SK-N-SH treated with all-trans-retinoic acid at 6 μM for 48 hours (cell line): ENCODE measurements at regions not wholly inside any gene's neighbourhood (a gene's known extent, or its start where the extent isn't known, plus 50 kb on each side); places are given as distances from the start of the nearest gene placed in this dataset.

Experiments used
- ARNTL ChIP-seq: fragments of 450-650 bp; formaldehyde crosslinking; IDR thresholded peaks from 2 replicates; pipeline ENCODE4 v1.5.0; 2020; ENCODE audit warnings: low read depth, mild to moderate bottlenecking, moderate library complexity, borderline replicate concordance
- ESRRG ChIP-seq: fragments of 250-450 bp; sonication (Bioruptor Pico); IDR thresholded peaks from 2 replicates; pipeline ENCODE4 v1.6.1; 2021; ENCODE audit warnings: mild to moderate bottlenecking
- TCF4 ChIP-seq: fragments of 250-450 bp; sonication (Bioruptor Pico); IDR thresholded peaks from 2 replicates; pipeline ENCODE4 v1.8.0; 2021; ENCODE audit warnings: mild to moderate bottlenecking, moderate library complexity, borderline replicate concordance
- ZNF565 ChIP-seq: fragments of 450-650 bp; formaldehyde crosslinking; conservative IDR thresholded peaks from 2 replicates; pipeline ENCODE4 v1.5.0; 2020; ENCODE audit warnings: low read depth, mild to moderate bottlenecking, moderate library complexity
- ZNF8 ChIP-seq: fragments of 450-650 bp; formaldehyde crosslinking; IDR thresholded peaks from 2 replicates; pipeline ENCODE4 v1.5.0; 2020; ENCODE audit warnings: mild to moderate bottlenecking, moderate library complexity
- TF ChIP-seq, protein P1 (sequence below): fragments of 250-450 bp; sonication (Bioruptor Pico); IDR thresholded peaks from 2 replicates; pipeline ENCODE4 v1.5.1; 2020; ENCODE audit warnings: low read depth, mild to moderate bottlenecking, moderate library complexity
- TF ChIP-seq, protein P2 (sequence below): fragments of 250-450 bp; sonication (Bioruptor Pico); IDR thresholded peaks from 2 replicates; pipeline ENCODE4 v1.5.1; 2021; ENCODE audit warnings: mild to moderate bottlenecking, moderate library complexity
- TF ChIP-seq, protein P3 (sequence below): fragments of 250-450 bp; sonication (Bioruptor Pico); IDR thresholded peaks from 2 replicates; pipeline ENCODE4 v1.8.0; 2021; ENCODE audit warnings: low read depth, mild to moderate bottlenecking, moderate library complexity, borderline replicate concordance

DNA sequence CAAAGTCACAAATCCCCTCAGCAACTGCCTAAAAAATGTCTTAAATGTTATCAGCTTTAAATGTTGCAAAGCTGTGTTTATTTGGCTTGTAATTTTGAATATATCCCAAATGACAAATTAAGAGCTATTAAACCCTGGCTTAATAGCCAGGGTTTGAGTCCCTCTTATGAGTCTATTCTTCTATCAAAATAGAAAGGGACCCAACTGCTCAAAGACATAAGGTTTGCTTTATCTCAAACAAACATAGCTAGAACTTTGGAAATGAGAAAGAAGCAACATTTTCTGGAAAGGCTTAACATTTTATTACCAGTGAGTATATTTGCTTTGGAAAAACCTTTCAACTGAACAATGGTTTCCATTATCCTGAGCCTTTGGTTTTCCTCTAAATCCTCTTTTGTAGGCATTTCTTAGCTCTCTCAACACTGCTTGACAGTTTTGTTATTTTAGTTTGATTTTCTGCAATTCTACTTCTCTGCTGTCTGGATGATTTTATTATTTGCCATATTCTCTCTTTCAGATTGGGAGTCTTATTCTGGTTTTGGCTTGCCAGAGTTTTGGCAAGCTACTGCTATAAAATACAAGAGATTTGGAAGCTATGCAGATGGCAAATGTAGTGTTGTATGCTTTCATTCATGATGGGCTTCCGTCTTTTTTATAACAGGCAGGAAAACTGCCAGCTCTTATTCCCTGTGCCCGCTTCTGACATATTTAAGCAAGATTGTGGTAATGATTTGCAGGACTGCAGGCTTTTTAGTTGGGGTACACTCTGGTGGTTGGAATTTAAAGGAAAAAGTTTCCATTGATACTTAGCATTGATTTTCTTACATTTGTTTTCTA is 734.9 kb downstream of the DTWD2 start:
- TF ChIP-seq, protein P1, sequence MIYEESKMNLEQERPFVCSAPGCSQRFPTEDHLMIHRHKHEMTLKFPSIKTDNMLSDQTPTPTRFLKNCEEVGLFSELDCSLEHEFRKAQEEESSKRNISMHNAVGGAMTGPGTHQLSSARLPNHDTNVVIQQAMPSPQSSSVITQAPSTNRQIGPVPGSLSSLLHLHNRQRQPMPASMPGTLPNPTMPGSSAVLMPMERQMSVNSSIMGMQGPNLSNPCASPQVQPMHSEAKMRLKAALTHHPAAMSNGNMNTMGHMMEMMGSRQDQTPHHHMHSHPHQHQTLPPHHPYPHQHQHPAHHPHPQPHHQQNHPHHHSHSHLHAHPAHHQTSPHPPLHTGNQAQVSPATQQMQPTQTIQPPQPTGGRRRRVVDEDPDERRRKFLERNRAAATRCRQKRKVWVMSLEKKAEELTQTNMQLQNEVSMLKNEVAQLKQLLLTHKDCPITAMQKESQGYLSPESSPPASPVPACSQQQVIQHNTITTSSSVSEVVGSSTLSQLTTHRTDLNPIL (CRISPR knock-in tag), result no peak
- TF ChIP-seq, protein P2, sequence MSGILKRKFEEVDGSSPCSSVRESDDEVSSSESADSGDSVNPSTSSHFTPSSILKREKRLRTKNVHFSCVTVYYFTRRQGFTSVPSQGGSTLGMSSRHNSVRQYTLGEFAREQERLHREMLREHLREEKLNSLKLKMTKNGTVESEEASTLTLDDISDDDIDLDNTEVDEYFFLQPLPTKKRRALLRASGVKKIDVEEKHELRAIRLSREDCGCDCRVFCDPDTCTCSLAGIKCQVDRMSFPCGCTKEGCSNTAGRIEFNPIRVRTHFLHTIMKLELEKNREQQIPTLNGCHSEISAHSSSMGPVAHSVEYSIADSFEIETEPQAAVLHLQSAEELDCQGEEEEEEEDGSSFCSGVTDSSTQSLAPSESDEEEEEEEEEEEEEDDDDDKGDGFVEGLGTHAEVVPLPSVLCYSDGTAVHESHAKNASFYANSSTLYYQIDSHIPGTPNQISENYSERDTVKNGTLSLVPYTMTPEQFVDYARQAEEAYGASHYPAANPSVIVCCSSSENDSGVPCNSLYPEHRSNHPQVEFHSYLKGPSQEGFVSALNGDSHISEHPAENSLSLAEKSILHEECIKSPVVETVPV, result no peak
- TF ChIP-seq ZNF565 (CRISPR knock-in tag) (no peak), TCF4 (CRISPR knock-in tag) (no peak), ESRRG (CRISPR knock-in tag) (no peak), ZNF8 (no peak), ARNTL (CRISPR knock-in tag) (no peak)
- TF ChIP-seq, protein P3, sequence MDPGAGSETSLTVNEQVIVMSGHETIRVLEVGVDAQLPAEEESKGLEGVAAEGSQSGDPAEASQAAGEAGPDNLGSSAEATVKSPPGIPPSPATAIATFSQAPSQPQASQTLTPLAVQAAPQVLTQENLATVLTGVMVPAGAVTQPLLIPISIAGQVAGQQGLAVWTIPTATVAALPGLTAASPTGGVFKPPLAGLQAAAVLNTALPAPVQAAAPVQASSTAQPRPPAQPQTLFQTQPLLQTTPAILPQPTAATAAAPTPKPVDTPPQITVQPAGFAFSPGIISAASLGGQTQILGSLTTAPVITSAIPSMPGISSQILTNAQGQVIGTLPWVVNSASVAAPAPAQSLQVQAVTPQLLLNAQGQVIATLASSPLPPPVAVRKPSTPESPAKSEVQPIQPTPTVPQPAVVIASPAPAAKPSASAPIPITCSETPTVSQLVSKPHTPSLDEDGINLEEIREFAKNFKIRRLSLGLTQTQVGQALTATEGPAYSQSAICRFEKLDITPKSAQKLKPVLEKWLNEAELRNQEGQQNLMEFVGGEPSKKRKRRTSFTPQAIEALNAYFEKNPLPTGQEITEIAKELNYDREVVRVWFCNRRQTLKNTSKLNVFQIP, result no peak
